Astrocyte of the spinal cord (primary cell): ENCODE measurements at regions not wholly inside any gene's neighbourhood (a gene's known extent, or its start where the extent isn't known, plus 50 kb on each side); places are given as distances from the start of the nearest gene placed in this dataset.

Experiments used
- DNase-seq: peaks from one replicate; pipeline ENCODE4 v3.0.0; 2011; ENCODE audit warnings: low read depth, low spot score
- H3K4me3 ChIP-seq: 2 replicates; pipeline ENCODE4 v1.5.1; 2011; ENCODE audit warnings: low read depth, mild to moderate bottlenecking, low read length, moderate library complexity
- CTCF ChIP-seq: IDR thresholded peaks from 2 replicates; pipeline ENCODE4 v1.5.1; 2012; ENCODE audit warnings: low read depth, mild to moderate bottlenecking, low read length, inconsistent platforms
- in situ Hi-C: cut with HindIII; loops from 2 replicates; pipeline ENCODE4 v1.10.0; 2017; ENCODE audit warnings: low sequenced_read_pairs

- in situ Hi-C loops = no loop called here
- TF ChIP-seq CTCF = no peak
- peak; percentile 9 for DNase-seq
- no peak overlapping the region for H3K4me3 ChIP-seq
Observed at GRCh38 chr2:21643180-21643579, 519.4 kb downstream of the TDRD15 start.

- no peak for TF ChIP-seq CTCF
- in situ Hi-C loops = no loop called here
- no peak overlapping the region for H3K4me3 ChIP-seq
- no peak for DNase-seq
Observed at GRCh38 chr2:21644266-21644665, 520.5 kb downstream of the TDRD15 start.

GRCh38 chr2:21646345-21646744, 522.6 kb downstream of the TDRD15 start:
- in situ Hi-C loops = no loop called here
- no peak overlapping the region for H3K4me3 ChIP-seq
- TF ChIP-seq CTCF = no peak
- no peak for DNase-seq

GRCh38 chr2:21650569-21650968, 526.8 kb downstream of the TDRD15 start:
- no peak for TF ChIP-seq CTCF
- H3K4me3 ChIP-seq = no peak overlapping the region
- in situ Hi-C loops = no loop called here
- DNase-seq = no peak

GRCh38 chr2:21655136-21655535, 531.4 kb downstream of the TDRD15 start:
- no peak for DNase-seq
- H3K4me3 ChIP-seq = no peak overlapping the region
- TF ChIP-seq CTCF = no peak
- in situ Hi-C loops = no loop called here

- in situ Hi-C loops = no loop called here
- no peak for TF ChIP-seq CTCF
- no peak for DNase-seq
Observed at GRCh38 chr2:21656330-21657075, 532.7 kb downstream of the TDRD15 start.

More at GRCh38 chr2:21656330-21657075, 532.7 kb downstream of the TDRD15 start:
- no peak overlapping the region for H3K4me3 ChIP-seq
